ENCODE measurements at regions not wholly inside any gene's neighbourhood (a gene's known extent, or its start where the extent isn't known, plus 50 kb on each side); places are given as distances from the start of the nearest gene placed in this dataset.

GRCh38 chr3:144229330-144229729 is 257.7 kb downstream of the DIPK2A start:
- DNase-seq (ENCODE audit: low spot score), result no peak

- DNase-seq (ENCODE audit: low spot score), result no peak
These were observed 258.3 kb downstream of the DIPK2A start for GRCh38 chr3:144229953-144230352.

GRCh38 chr3:144235489-144235888 is 263.9 kb downstream of the DIPK2A start:
- DNase-seq (ENCODE audit: low spot score), result no peak

GRCh38 chr3:144237351-144237750 is 265.7 kb downstream of the DIPK2A start:
- DNase-seq (ENCODE audit: low spot score), result no peak

- DNase-seq (ENCODE audit: low spot score), result no peak
These were observed 269.8 kb downstream of the DIPK2A start for GRCh38 chr3:144241404-144241803.

GRCh38 chr3:144242747-144243146 is 271.1 kb downstream of the DIPK2A start:
- DNase-seq (ENCODE audit: low spot score), result no peak

- no peak for DNase-seq (ENCODE audit: low spot score)
These were observed 273.0 kb downstream of the DIPK2A start for GRCh38 chr3:144244662-144245061.

- DNase-seq (ENCODE audit: low spot score), result no peak
These were observed 281.3 kb downstream of the DIPK2A start for GRCh38 chr3:144252896-144253295.

GRCh38 chr3:144257381-144257780 is 285.8 kb downstream of the DIPK2A start:
- no peak for DNase-seq (ENCODE audit: low spot score)

GRCh38 chr3:144259267-144259666 is 287.6 kb downstream of the DIPK2A start:
- DNase-seq (ENCODE audit: low spot score), result no peak

- DNase-seq (ENCODE audit: low spot score), result no peak
These were observed 292.1 kb downstream of the DIPK2A start for GRCh38 chr3:144263706-144264105.

GRCh38 chr3:144264350-144264749 is 292.7 kb downstream of the DIPK2A start:
- DNase-seq (ENCODE audit: low spot score), result no peak

GRCh38 chr3:144264794-144265193 is 293.2 kb downstream of the DIPK2A start:
- no peak for DNase-seq (ENCODE audit: low spot score)

- DNase-seq (ENCODE audit: low spot score), result no peak
These were observed 294.0 kb downstream of the DIPK2A start for GRCh38 chr3:144265542-144266100.

- no peak for DNase-seq (ENCODE audit: low spot score)
These were observed 298.5 kb downstream of the DIPK2A start for GRCh38 chr3:144270100-144270499.

GRCh38 chr3:144272680-144273079 is 301.1 kb downstream of the DIPK2A start:
- DNase-seq (ENCODE audit: low spot score), result no peak

GRCh38 chr3:144273601-144274000 is 302.0 kb downstream of the DIPK2A start:
- DNase-seq (ENCODE audit: low spot score), result peak; percentile 7

GRCh38 chr3:144275005-144275404 is 303.4 kb downstream of the DIPK2A start:
- no peak for DNase-seq (ENCODE audit: low spot score)

- DNase-seq (ENCODE audit: low spot score), result no peak
These were observed 310.7 kb downstream of the DIPK2A start for GRCh38 chr3:144282313-144282712.

- no peak for DNase-seq (ENCODE audit: low spot score)
These were observed 314.8 kb downstream of the DIPK2A start for GRCh38 chr3:144286235-144286910.

- no peak for DNase-seq (ENCODE audit: low spot score)
These were observed 315.4 kb downstream of the DIPK2A start for GRCh38 chr3:144287001-144287400.

GRCh38 chr3:144289057-144289456 is 317.4 kb downstream of the DIPK2A start:
- no peak for DNase-seq (ENCODE audit: low spot score)

- no peak for DNase-seq (ENCODE audit: low spot score)
These were observed 323.3 kb downstream of the DIPK2A start for GRCh38 chr3:144294659-144295538.

Measured in AG08395 (cell line).